Inflammatory macrophage treated with lipopolysaccharide for 1 hour (primary cell): ENCODE measurements at regions not wholly inside any gene's neighbourhood (a gene's known extent, or its start where the extent isn't known, plus 50 kb on each side); places are given as distances from the start of the nearest gene placed in this dataset.

ENCODE experiments used
- DNase-seq, 2 donors: peaks; one replicate each; pipeline ENCODE4 v3.0.0-alpha.2; 2020 to 2022

DNA sequence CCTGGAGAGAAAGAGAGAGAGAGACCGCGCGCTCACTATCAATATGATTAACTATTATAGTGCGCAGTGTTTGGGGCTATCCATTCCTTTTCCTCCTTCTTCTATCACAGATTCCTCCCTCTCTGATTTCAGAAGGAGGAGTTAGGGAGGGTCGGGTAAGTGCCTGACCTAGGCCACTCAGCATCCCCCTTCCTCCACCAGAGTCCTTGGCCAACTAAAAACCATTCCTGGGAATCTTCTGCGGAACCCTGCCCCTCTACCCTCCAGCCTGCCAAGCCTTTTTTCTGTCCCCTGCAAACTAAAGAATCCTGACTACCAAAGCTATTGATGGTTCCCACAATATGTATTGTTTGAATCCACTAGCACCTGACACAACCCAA lies 256.2 kb upstream of the NFE2L3 start:
- DNase-seq, result no peak

DNA sequence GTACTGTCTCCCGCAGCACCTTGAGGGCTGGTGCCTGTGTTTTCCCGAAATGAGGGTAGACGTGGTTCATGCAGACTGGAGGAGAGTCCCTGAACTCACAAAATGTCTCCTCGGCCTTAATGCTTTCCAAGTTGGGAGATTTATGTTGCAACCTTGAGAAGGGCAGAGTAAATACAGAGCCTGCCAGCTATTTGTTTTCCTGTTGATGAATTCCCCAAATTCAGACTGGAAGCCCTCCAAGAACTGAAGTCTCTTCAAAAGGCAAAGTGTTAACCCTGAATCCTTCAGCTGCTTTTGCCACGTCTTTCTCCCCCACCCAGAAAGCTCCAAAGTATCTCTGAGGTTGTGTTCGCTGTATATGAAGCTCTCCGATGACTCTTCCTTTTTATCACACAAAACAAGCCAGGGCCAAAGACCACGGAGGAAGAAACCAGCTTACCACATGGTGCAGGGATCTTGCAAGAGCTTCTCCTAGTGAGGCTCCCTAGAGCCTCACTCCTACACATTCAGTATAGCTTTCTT lies 254.7 kb upstream of the NFE2L3 start:
- peak; percentile 73 to 88 for DNase-seq

DNA sequence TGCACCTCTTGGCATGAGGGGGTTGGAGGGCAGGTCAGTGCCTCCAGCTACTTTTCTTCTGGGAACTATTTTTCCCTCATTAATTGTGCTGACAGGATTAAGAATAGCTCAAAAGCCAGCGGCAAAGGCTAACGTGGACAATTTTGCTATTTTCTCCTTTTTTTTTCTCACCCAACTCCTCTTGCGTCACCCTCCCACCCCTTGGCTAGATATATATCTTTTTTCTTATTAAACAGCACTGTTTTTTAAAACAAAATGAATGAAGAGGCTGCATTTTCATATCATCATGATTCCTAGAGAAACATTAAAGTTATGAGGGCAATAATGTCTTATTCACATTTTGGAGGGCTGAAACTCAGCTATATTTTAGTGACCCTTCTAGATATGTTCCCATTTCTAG lies 251.8 kb upstream of the NFE2L3 start:
- no peak for DNase-seq

DNA sequence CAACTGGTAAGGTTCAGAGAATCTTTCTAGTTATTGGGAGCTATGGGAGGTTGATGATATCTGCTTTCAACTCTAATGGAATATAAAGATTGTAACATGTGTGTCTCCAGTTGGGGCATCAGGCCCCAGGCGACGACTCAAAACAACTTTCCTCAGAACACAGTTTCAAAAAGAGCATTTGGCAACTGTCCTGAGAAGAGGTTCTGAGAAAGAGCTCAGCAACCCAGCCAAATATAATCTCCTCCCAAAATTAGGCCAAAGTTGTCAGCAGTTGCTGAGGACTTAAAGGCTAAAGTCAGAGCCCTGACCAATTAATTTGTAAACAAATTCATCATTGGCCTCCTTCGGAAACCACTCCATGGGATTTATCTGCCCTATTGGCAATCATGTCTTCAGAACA lies 251.1 kb upstream of the NFE2L3 start:
- no peak for DNase-seq

DNA sequence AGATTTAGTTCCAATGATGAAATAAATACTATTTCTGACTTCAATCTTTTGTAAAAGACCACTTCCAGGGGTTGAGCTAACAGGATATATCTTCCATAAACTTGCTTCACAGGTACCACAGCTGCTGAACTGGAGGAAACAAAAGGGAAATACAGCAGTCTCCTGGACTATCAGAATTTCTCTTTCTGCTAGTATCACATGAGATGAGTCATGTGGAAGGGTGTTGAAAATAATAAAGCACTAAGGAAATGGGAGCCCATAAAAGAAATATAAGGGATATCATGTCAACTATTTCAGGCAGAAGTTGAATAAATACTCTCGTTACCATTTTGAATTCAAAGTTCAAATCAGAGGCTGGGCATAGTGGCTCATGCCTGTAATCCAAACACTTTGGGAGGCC lies 250.3 kb upstream of the NFE2L3 start:
- peak; percentile 26 to 42 for DNase-seq

DNA sequence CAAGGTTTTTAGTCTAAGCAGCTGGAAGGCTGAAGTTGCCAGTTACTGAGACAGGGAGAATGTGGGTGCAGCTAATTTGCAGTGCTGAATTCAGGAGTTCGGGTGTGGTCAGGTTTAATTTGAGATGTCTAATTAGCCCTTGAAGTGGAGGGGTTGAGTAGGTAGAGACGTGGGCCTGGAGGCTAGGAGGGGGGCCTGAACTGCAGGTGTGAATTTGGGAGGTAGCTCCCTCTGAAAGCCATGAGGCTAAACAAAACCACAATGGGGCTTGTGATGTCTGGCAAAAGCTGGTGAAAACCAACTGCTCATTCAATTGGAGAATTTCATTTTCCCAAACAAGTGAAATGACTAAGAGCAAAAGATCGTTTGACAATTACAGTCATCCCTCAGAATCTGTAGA lies 246.0 kb upstream of the NFE2L3 start:
- DNase-seq, result no peak

DNA sequence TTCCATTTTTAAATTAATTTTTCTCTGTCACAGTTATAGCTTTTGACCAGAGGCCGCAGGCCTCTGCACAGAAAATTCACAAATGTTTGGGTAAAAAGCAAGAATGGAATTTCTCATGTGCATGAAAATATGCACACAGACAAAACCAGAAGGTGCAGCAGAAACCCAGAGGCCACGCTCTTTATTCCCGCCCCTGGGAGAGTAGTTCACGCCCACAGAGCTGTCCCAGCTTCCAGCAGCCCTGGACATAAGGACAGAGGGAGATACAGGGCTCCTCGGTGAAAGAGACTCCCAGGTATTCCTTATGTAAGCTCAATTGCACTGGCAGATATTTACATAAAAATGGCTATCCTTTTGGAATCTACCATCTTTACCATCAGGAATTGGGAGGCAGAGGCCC lies 245.2 kb upstream of the NFE2L3 start:
- DNase-seq, result no peak

DNA sequence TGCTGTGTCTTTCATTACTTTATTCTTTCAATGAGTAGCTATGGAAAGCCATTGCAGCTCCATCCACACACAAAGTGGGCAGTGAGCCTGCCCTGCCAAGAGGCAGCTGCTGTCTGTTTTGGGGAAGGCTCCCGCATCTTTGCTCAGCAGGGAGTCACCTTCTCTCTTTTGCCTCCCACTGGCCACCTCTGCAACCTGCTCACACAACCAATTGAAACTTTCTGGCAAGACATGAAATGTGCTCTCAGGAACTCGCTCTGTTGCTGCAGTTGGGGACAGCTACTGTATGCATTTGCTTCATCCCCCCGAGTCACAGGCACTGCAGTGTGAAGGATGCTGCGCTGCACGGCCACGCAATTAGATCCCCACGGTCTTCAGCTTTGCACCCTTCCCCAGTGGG lies 244.8 kb upstream of the NFE2L3 start:
- DNase-seq, result no peak

DNA sequence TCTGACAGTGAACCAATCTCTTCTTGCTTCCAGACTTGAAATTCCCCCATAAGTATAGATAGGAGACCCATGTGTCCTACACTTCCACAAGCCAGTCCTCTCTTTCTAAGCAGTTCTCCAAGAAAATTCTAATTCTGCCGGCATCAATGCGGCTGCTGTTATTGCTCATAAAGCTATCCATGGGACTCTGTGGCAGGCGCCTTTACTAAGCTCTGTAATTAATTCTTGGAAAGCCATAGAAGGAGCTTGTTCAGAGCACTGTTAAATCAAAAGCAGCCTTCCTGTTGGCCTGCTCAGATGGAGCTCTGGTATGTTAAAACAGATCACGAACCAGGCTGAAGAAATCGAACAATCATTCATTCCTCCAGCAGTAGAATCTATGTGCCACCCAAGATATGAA lies 244.3 kb upstream of the NFE2L3 start:
- DNase-seq, result no peak

DNA sequence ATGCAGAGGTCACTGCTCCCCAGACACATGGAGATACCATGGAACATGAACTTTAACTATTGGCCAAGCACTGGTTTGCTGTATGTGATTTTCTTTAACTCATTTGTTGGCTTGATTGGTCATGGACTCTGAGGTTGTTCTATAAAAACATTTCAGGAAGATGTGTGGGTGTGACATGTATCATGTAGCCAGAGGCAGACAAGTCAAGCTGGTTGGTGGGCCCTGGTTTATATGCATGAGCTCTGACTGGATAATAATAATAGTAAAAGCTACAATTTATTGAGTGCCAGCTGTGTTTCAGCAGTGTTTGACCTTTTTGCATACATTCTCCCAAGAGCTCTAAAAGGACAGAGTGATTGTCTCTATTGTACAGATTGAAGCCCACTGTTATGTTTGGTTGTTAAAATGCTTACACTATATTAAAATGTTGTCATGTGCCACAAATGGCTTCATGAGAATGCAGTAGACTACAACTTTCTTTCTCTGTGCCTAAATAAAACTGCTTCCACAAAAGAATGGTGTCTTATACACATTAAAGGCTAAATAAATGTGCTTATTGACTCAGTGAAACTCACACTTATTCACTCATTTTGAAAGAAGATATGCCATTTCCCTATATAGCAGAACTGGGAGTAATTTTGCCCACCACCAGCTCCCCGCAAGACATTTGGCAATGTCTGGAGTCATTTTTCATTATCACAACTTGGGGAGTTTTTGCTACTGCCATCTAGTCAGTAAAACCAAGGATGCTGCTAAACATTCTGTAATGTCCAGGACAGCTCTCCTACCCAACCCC lies 243.6 kb upstream of the NFE2L3 start:
- no peak for DNase-seq

DNA sequence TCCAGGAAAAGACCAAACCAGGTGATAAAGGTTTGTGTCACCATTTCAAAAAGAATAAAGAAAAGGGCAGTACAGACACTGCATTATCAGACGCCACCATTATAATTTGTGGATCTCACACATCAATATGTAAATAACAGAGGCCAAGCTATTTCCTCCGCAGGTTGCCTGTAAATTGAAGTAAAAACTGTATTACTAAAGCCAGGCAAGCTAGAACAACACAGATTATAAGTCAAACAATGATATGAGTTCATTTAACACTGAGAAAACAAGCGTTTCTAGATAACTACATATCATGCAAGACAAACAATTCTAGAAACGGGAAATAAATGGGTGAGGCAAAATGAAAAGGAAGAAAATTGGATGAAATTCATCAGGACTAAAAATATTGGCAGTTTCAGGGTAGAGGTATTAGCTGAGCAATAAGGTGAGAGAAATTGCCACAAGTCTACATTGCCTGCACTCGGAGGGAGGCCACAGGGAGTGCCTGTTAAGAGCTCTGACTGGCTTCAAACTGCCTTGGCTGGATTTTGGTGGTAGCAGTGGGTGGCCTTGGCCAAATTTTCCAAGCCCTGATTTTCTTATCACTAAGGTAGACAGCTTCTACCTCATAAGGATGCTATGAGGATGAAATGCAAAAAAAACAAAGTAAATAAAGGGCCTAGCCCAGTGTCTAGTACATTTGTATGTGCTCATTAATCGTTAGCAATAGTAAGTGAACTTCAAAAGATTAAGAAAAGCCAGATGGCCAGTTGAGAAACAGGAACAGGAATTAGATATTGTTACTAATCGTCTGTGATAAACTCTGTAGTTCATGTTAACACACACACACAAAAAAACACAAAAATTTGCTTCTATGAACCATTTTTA lies 240.0 kb upstream of the NFE2L3 start:
- no peak for DNase-seq

DNA sequence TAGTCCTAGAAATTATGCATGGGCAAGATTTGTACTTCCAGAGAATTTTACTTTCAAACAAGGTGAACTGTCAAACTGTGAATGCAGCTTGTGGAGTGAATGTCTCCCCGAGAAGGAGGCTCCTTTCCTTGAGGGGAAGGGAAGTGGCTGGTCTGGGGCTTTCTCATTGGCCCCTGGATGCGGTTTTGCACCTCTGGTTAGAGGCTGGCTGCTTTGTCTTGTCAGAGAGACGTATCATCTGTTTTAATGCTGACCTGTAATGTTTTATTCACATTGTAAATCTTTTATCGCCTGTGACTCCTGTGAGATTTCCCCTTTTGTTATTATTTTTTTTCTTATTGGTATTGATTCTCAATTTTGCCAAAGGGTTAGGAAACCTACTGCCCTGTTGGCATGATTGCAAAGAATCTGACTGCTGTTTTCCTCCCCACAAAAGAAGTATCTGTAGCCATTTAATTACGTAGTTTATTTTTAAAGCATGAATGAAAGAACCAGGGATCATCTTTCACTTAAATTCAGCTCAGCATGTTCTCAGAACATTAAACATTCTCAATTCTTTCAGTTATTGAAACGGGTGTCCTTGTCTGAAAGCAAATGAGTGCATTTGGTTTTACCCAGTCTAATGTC lies 238.3 kb upstream of the NFE2L3 start:
- no peak for DNase-seq

DNA sequence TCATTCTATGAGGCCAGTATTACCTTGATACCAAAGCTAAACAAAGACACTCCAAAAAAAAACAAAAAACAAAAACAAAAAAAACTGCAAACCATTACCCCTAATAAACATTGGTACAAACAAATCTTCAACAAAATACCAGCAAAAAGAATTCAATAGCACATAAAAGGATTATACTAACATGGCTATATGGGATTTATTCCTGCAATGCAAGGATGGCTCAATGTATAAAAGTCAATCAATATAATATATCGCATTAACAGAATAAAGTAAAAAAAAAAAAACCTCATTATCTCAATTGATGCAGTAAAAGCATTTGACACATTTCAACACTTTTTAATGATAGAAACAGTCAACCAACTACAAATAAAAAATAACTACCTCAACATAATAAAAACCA lies 233.3 kb upstream of the NFE2L3 start:
- DNase-seq, result no peak

DNA sequence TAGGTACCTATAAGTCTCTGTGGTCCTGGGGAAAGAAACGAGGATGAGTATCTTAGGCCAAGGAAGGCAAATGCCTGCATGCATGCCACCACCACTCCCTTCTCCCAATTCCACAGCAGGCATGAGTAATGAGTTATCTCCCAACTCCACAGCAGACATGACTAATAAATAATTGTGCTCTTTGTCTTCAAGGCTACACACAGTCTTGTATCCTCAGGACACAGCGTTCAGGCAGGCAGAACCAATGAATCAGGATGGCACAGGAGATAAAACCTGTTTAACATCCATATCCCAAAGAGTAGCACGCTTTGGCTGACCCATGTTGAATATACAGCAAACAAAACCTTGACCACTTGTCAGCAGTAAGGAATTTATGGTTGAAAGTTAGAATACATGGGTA lies 229.7 kb upstream of the NFE2L3 start:
- no peak for DNase-seq

DNA sequence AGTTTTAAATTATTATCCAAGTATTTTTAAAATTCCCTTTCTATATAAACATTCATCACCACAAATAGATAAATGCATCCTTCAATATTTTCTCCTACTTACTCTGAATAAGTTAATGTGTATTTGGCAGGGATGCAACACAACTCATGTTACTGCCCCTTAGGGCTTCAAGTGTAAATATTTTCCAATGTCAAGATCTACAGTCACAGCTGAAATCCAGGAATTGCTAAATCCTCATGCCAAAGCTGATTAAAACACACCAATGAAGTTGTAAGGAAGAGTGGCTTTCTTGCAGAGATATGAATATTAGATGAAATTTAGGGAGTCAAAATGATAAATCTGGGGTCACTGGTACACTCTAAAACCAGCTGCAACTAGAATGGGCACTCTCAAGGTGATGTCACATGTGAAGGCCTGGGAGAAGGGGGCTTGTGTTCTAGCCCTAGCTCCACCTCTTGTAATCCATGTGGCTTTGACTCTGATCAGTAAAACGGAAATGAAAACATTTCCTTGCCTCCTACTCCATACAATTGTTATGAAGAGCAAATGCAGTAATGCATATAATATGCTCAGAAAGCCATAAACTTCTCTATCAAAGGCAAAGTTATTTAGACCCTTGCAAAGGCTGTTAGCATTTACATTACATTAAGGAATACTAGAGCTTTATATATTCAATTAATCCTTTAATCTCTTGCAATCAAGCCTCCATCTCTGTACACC lies 228.1 kb upstream of the NFE2L3 start:
- no peak for DNase-seq

DNA sequence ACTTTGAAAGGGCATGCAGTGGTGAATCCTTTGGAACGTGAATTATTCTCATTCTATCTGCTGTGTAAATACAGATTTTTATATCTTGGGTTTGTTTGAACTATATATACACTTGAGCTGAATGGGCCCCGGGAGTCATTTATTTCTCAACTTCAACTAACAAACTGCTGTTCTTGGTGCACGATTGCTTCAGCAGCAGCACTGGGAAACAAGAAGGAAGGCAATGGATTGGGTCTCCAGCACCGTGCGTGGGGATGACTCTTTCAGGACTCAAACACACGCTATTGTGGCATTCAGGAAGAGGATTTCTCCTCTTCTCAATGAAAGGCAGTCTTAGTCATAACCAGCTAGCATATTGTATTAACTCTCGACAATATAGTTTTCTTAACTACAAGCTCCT lies 226.0 kb upstream of the NFE2L3 start:
- DNase-seq, result peak in 1 of 2 donors; percentile 81

DNA sequence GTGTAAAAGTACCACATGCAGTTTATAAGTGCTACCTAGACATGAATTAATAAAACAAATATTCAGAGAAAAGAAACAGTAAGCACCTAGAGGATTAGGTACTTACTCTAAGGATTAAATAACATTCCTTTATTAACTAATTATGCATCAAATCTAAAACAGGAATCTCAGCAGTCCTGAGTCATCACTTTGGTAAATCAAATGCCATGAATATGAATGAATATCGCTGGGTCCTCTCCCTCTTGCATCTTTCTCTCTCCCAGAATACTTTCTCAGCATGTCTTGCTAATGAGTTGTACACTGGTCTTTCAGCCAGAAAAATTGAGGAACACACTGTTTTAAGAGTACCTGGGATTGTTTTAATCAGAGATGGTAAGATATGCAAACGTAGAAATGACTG lies 225.5 kb upstream of the NFE2L3 start:
- DNase-seq, result no peak

DNA sequence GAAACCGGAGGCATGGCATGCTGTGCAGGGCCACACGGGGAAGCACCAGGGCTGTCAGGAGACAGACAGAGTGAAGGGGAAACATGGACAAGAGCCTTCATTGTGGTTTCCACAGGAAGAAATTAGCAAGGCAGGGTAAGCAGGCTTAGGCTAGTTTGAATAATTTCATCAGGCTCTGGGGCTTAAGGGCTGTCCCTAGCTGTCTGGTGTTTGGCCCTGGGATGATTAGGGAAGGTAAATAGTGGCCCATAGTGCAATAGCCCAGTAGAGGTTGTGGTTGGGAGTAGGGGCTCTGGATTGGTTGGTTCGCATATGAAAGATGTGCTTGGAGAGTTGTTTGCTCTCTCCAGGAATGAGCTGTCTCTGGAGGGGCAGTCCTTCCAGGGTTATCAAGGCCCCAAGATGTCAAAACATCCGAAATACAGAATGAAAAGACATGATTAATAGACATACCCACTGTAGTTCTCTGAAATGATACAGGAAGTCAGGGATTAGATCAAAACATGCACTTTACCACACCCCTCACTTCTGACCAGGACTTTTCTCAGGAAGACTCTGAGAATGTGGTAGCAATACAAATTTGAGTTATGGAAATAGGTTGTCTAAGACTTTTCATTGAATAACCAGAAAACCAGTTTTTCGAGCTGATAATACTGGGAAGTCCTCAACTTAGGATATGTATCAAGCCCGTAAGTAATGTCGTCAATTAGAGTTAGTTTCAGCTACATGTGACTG lies 224.9 kb upstream of the NFE2L3 start:
- no peak for DNase-seq

DNA sequence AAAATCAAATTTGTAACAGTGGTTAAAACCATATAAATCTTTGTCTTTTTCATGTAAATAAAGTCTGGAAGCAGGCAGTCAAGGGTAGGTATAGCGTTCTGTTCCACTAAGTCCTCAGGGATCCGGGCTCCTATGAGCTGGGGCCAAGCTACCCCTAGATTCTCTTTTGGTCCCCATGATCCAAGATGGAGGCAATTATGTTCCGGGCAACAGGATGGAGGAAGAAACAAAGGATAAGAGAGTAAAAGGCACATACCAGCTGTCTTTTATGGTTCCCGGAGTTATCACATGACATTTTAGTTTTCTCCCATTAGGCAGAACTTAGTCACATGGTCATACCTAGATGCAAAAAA lies 224.4 kb upstream of the NFE2L3 start:
- DNase-seq, result no peak

DNA sequence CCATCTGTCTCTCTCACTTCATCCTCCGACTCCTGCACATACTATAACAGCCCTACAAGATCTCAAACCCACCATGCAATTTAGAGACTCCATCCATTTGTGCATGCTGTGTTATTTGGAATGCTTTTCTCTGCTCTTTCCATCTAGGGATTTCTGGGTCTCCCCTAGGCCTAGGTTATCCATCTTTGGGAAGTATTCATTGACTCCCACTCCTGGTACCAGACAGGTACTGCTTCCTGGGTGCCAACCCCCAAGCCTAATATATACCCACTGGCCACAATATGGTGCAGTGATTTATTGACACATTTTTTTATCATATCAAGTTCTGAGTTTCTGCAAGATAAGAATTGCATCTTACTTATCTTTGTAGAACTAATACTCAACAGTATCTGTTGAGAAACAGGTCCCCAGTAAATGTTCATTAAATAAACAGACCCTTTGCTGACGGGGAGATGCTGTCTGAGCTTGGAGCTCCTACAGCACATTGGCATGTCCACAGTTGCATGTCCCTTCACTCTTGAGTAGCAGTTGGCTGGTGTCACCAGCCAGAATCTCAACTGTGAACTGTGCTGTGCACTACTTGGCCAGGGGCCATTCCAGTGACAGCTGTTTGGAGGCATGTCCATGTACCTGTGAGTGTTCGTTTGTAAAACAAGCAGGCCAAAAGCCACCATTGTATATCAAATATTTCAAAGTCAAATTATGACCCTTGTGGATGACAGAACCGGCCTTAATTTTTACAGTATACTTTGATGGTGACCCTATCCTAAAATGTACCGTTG lies 223.3 kb upstream of the NFE2L3 start:
- no peak for DNase-seq

DNA sequence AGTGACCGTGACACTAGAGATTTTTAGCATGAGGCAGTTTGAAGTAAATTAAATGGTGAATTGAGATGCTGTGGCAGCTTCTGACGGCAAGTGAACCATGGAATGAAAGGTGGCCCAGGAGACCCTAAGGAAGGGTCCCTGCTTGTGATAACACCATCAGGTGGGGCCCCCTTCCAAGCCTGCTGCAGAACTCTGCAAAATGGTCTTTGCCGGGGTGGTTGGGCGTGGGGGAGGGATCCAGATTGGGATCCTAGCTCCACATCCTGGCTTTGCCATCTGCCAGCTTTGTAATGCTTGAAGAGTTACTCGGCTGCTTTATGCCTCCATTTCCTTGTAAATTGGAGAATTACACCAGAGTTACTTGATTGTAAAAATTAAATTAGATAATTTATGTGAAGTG lies 222.6 kb upstream of the NFE2L3 start:
- DNase-seq, result no peak
